ENCODE measurements at regions not wholly inside any gene's neighbourhood (a gene's known extent, or its start where the extent isn't known, plus 50 kb on each side); places are given as distances from the start of the nearest gene placed in this dataset.

- TF ChIP-seq CTCF (optimal IDR thresholded peaks at IDR 0.05 in 1 of 3, IDR thresholded peaks at IDR 0.05 in 1 of 3, conservative IDR thresholded peaks at IDR 0.05 in 1 of 3; ENCODE audit: extremely low read depth in 1 of 3, insufficient read depth in 2 of 3, low read length in 3 of 3) (no peak), EZH2 (IDR thresholded peaks at IDR 0.05; ENCODE audit: low read length) (no peak)
These were observed 89.6 kb downstream of the TAF11L14 start for GRCh38 chr5:17723876-17724275.
